NCI-H1105 (cell line): ENCODE measurements at regions not wholly inside any gene's neighbourhood (a gene's known extent, or its start where the extent isn't known, plus 50 kb on each side); places are given as distances from the start of the nearest gene placed in this dataset.
"Not testable (repeated sequence)": the region's sequence is repeated elsewhere in the genome, so short reads cannot be mapped to it uniquely, and the experiment has no call there.

ENCODE experiments used
- DNase-seq: peaks from one replicate; lab custom pipeline; 2025; lab: John Stamatoyannopoulos, UW

- DNase-seq, result no peak
Observed at GRCh38 chr5:86671536-86671935, 53.8 kb downstream of the COX7C start.

GRCh38 chr5:86674069-86674468, 56.3 kb downstream of the COX7C start:
- DNase-seq, result no peak

GRCh38 chr5:86675311-86675710, 57.6 kb downstream of the COX7C start:
- DNase-seq, result no peak

GRCh38 chr5:86679529-86679928, 61.8 kb downstream of the COX7C start:
- peak; percentile 23 for DNase-seq

DNA sequence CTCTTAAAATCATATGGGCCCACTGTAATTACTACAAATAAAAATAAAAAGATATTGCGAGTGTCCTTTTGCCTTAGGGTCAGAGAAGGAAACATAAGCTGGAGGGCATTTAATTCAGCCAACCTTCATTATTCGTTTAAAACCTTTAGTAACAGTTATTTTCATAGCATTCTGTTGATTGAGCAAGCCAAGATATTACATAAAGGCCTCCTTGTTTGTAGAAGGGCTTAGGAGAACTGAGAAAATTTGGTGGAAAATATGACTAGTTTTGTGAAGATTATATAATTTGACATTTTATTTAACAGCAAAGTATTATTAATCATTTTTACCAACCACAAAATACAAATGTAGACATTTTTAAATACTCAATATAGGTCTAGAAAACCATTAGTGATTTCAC, 62.2 kb downstream of the COX7C start:
- no peak for DNase-seq

DNA sequence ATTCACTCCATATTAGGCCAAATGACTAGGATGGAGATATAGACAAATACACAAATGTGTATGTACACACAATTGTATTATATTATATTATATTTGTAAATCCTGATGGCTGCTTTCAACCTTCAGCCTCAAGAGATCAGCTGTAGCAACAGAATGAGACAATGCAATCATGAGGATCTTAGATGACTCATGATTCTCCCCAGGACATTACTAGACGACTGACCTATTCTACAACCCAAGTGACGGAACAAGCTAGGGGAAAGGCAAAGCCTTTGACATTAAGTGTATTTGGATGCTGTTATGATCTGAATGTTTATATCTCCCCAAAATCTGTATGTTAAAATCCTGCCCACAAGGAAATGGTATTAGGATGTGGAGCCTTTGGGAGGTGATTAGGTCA, 66.5 kb downstream of the COX7C start:
- DNase-seq, result no peak

DNA sequence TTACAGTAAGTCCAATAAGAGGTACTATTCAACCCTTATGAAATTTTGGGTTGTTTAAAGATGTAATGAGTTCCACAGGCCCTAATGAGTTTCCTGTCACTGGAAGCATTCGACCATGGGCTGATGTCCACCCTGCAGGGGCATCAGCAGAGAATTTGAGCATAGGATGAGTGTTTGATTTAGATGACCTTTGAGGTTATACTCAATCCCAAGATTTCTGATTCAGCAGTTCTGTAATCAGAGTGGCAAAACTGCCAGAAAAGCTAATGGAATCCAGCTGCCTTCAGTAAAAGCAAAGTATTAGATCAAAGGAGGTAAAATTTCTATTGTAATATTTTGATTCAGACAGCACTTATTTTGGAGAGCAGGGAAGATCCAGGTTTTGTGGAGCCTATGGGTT, 68.3 kb downstream of the COX7C start:
- no peak for DNase-seq

DNA sequence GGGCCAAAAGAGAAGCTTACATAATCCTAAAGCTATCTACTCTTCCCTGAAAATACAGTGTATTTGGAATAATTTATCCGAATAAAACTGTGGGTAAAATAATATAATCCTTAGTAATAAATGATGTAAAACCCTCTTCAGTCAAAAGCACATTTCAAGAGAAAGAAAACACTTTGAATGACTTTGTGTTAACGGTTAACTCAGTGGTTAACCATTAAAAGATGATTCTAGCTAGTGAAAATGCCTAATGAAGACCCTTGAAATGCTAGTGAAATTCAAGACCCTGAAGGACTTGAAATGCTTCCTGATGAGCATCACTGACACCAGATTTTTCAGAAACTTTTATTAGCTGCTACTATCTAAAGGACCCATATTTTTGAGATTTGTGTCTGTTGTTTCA, 70.7 kb downstream of the COX7C start:
- DNase-seq, result no peak

GRCh38 chr5:86689103-86689729, 71.5 kb downstream of the COX7C start:
- DNase-seq, result no peak

GRCh38 chr5:86709157-86709881, 91.6 kb downstream of the COX7C start:
- no peak for DNase-seq

DNA sequence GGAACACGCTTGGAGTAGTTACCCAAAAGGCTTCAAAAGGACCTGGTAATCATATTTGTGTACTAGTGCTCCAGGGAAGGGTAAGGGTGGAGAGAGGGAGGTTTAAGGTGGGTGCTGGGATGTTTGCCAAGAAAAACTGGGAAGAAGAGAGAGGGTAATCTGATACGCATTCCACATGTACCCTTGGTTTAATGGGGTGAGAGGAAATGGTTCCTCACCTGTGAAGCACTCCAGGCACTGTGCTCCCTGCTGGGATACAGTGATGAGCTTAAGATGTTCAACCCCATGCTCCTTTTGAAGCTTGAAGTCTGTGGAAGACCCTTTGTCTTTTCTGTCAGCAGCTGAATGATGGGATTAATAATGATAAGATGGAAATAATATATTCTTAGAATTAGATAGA, 98.4 kb downstream of the COX7C start:
- DNase-seq, result peak; percentile 39

- DNase-seq, result not testable (repeated sequence)
Observed at GRCh38 chr5:86731319-86732117, 113.8 kb downstream of the COX7C start.

GRCh38 chr5:86735370-86735769, 117.6 kb downstream of the COX7C start:
- DNase-seq, result no peak

DNA sequence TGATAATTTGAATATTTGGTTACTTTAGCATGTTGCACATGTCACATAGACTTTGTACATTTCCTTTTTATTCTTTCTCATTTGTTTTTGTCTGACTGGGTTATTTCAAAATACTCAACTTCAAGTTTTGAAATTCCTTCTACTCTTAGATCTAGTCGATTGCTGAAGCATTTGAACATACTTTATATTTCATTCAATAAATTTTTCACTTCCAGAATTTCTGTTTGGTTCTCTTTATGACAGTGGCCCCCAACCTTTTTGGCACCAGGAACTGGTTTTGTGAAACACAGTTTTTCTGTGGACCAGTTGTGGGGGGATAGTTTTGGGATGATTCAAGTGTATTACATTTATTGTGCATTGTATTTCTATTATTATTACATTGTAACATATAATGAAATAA, 119.8 kb downstream of the COX7C start:
- no peak for DNase-seq

DNA sequence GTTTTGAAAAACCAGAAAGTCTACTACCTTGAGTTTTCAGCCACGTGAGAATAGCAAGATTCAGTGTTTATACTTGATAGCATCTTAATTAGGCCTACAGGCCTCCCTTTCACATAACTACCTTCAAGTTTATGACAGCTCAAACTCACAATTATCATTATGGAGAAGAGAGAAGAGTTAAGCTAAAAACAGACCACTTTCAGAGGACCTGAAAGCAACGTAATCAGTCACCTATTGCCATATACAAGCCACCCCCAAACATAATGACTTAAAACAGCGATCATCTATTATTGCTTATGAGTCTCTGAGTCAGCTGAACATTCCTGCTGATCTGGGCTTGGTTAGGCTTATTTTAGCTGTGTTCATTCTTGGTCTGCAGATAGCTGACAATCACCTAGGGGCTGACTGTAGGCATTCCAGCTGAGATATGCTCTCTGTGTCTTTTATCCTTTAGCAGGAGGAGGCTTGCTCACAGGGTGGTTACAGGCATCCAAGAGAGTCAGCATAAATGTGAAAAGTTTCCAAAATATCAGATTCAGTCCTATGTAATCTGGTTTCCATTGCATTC, 130.9 kb downstream of the COX7C start:
- no peak for DNase-seq

DNA sequence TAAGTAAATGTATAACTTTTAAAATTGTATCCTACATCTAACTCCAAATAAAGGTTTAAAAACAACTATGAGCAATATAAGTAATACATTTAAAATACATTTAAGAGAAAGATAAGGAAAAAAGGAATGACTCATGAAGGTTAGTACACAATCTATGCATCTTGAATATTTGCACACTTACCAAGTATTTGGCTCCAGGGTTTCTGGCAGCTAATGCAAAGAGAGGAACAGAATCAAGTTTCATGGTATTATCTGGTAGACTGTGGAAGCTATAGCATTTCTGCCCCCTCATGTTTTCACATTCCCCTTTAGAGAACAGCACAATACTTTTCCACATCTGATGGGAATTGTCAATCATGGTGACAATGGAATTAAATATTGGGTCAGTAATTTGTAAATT, 132.1 kb downstream of the COX7C start:
- no peak for DNase-seq

GRCh38 chr5:86756839-86757238, 139.1 kb downstream of the COX7C start:
- DNase-seq, result no peak

DNA sequence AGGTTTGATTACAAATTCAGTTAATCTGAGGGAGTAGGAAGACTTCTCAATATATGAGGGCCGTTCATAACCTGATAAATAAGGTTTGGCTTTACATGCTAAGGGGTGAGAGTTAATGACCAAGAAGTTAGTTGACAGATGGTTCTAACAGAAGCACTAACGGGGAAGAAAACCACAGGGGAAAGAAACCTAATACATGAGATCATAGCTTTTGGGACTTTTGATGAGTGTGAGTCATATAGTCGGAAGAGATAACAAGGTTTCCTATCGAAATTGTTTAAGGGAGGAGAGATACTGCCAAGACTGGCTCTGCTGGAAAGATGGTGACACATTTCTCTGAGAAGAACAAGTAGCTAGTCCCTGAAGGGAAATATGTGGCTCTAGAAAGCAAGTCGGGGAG, 140.1 kb downstream of the COX7C start:
- DNase-seq, result no peak

DNA sequence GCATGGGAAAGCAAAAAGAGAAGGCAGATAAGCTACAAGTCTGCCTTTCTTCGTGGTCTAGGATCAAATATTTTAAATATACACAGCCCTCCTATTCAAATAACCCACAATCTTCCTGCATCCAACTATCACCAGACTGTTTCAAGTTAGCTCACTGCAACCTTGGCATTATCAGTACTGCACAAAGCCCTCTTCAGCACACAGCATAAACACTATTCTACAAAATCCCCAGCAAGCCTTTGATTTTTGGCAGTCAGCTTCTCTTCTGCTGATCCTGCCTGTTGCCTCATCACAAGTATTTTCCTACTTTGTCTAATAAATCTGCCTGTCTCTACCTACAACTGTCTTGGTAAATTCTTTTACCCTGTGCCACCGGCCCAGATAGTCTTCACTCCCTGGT, 142.9 kb downstream of the COX7C start:
- DNase-seq, result no peak

- DNase-seq, result no peak
Observed at GRCh38 chr5:86763929-86764328, 146.2 kb downstream of the COX7C start.

DNA sequence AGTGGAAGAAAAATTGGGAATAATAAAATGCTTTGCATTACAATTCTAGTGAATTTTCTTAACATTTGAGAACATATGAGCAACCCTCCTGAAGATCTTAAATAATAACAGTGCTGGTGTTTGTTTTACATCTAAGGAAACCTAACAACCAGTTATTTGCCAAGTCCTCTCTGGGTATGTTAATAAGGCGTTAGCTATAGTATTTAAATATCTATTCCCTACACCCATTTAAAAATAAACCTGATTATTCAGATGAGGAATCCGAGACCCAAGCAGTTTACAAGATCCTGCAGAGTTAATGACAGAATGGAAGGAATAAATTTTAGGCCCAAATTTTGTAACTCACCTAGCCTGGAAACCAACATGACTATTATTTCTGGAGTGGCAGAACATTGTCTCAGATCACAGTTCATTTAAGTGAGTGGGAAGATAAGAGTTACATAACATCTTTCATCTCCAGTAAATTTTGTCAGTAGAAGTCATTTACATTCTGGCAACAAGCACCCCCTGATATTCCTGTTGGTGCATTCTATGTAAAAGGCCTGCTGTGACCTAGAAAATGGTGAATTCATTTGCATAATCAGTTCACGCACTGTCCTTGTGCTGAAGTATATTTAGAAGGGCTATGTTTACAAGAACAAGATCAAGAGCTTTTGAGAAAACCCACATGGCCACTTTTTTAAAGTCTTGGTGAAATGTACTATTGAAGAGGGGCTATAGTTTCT, 148.2 kb downstream of the COX7C start:
- no peak for DNase-seq

DNA sequence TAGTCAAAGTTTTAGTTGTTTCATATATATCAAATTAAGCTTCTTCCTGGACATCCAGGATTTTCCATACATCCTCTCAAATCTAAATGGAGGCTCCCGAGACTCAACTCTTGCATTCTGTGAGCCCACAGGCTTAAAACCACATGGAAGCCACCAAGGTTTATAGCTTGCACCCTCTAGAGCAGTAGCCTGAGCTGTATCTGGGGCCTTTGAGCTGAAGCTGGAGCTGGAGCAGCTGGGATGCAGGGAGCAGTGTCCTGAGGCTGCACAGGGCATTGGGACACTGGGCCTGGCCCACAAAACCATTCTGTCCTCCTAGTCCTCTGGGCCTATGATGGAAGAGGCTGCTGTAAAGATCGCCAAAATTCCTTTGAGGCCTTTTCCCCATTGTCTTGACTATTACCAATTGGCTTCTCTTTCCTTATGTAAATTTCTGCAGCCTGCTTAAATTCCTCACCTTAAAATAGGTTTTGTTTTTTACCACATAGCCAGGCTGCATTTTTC, 151.0 kb downstream of the COX7C start:
- DNase-seq, result no peak
